HepG2 (cell line): ENCODE measurements at regions not wholly inside any gene's neighbourhood (a gene's known extent, or its start where the extent isn't known, plus 50 kb on each side); places are given as distances from the start of the nearest gene placed in this dataset.

Experiments used
- ATAC-seq: fragments of 200-7000 bp; cut with Tn5 transposase; 3 replicates; pipeline ENCODE4 v1.9.1; 2020; ENCODE audit warnings: mild to moderate bottlenecking, moderate library complexity
- BruUV-seq: library from RNA; stranded (reverse); fragments of 400-500 nt; replicated peaks from 2 replicates; lab custom pipeline; 2021; lab: Mats Ljungman, UMichigan
- CTCF ChIA-PET: fragments of 300-600 bp; formaldehyde crosslinking; extraction: SDS; loops from one replicate; lab custom pipeline; 2021; ENCODE audit warnings: low total read pairs, inconsistent platforms, low intra/inter-chr PET ratio; lab: Yijun Ruan, JAX
- POLR2A ChIA-PET: fragments of 350-600 bp; sonication (Branson Sonifier 250); formaldehyde crosslinking; loops from one replicate; lab custom pipeline; 2020; ENCODE audit warnings: antibody characterized with exemption, inconsistent platforms; lab: Yijun Ruan, JAX
- DNase-seq: peaks from one replicate; pipeline ENCODE4 v3.0.0-alpha.2; 2015; ENCODE audit warnings: low spot score
- FAIRE-seq: peaks from 3 replicates; lab custom pipeline; 2011; peaks lifted over from hg19 to GRCh38; lab: Jason Lieb, UNC
- H2AFZ ChIP-seq: one replicate; pipeline ENCODE4 v1.6.1; 2011; ENCODE audit warnings: low read length, inconsistent platforms
- H3K27ac ChIP-seq: fragments of 300-600 bp; 3 replicates; pipeline ENCODE4 v1.8.0; 2011; ENCODE audit warnings: mixed run types, mild to moderate bottlenecking, mixed read lengths, low read length, inconsistent platforms; ENCODE audit not compliant: insufficient read depth; ENCODE audit errors: extremely low read length
- H3K27me3 ChIP-seq, 2 experiments: fragments of 200-600 bp in 1 of 2; 2 replicates in 1 of 2; 3 replicates in 1 of 2; pipeline versions ENCODE4 v1.6.0 to v1.8.0; 2011; ENCODE audit warnings: low read length in 2 of 2, mild to moderate bottlenecking in 2 of 2, moderate library complexity in 2 of 2, inconsistent platforms in 1 of 2; ENCODE audit not compliant: insufficient read depth in 2 of 2, control insufficient read depth in 1 of 2
- H3K36me3 ChIP-seq, 2 experiments: fragments of 200-600 bp in 1 of 2; replicated peaks in 1 of 2; 2 replicates in 1 of 2; 3 replicates in 1 of 2; pipeline versions ENCODE4 v1.5.1 to v1.8.0; 2011; ENCODE audit warnings: low read length in 2 of 2, inconsistent platforms in 1 of 2; ENCODE audit not compliant: insufficient read depth in 2 of 2, control insufficient read depth in 1 of 2
- H3K4me1 ChIP-seq: 2 replicates; pipeline ENCODE4 v1.5.1; 2012; ENCODE audit warnings: low read length, inconsistent platforms; ENCODE audit not compliant: insufficient read depth
- H3K4me2 ChIP-seq: 2 replicates; pipeline ENCODE4 v1.6.0; 2011; ENCODE audit warnings: low read depth, low read length, inconsistent platforms
- H3K4me3 ChIP-seq, 3 experiments: fragments of 200-600 bp in 1 of 3; sonication (generic), shearing (Covaris generic) in 1 of 3; replicated peaks in 1 of 3; 2 replicates each; pipeline ENCODE4 v1.5.1; 2011 to 2016; ENCODE audit warnings: low read length in 3 of 3, inconsistent platforms in 2 of 3, low read depth in 2 of 3, mild to moderate bottlenecking in 2 of 3, control low read depth in 1 of 3, mixed read lengths in 1 of 3; ENCODE audit not compliant: insufficient read depth in 1 of 3
- H3K79me2 ChIP-seq: one replicate; pipeline ENCODE4 v1.6.1; 2011; ENCODE audit warnings: low read length, inconsistent platforms; ENCODE audit not compliant: insufficient read depth
- H3K9ac ChIP-seq: 2 replicates; pipeline ENCODE4 v1.6.0; 2011; ENCODE audit warnings: mild to moderate bottlenecking, low read depth, low read length, inconsistent platforms; ENCODE audit not compliant: insufficient read depth
- H3K9me3 ChIP-seq: 2 replicates; pipeline ENCODE4 v1.5.1; 2012; ENCODE audit warnings: mild to moderate bottlenecking, low read length
- H4K20me1 ChIP-seq: 2 replicates; pipeline ENCODE4 v1.6.0; 2011; ENCODE audit warnings: inconsistent platforms, mild to moderate bottlenecking, low read length, moderate library complexity; ENCODE audit not compliant: insufficient read depth
- BRD4 ChIP-seq: sonication (generic); formaldehyde crosslinking; IDR thresholded peaks from 2 replicates; pipeline ENCODE4 v1.4.0; 2020; ENCODE audit warnings: missing genetic modification reagents
- CEBPG ChIP-seq: IDR thresholded peaks from 2 replicates; pipeline ENCODE4 v1.6.1; 2016
- GPN1 ChIP-seq: sonication (generic); formaldehyde crosslinking; IDR thresholded peaks from 2 replicates; pipeline ENCODE4 v1.5.1; 2020; ENCODE audit warnings: missing genetic modification reagents, borderline replicate concordance
- HOXA9 ChIP-seq: sonication (generic); formaldehyde crosslinking; IDR thresholded peaks from 2 replicates; pipeline ENCODE4 v1.8.1; 2022; ENCODE audit warnings: missing genetic modification reagents, mild to moderate bottlenecking, moderate library complexity, borderline replicate concordance
- JARID2 ChIP-seq: sonication (generic); formaldehyde crosslinking; IDR thresholded peaks from 2 replicates; pipeline ENCODE4 v1.8.1; 2023; ENCODE audit warnings: missing genetic modification reagents, inconsistent platforms; ENCODE audit not compliant: insufficient replicate concordance
- MED1 ChIP-seq: sonication (generic); formaldehyde crosslinking; IDR thresholded peaks from 2 replicates; pipeline ENCODE4 v1.4.0; 2020; ENCODE audit warnings: missing genetic modification reagents
- NKX3-1 ChIP-seq: sonication (generic); formaldehyde crosslinking; IDR thresholded peaks from 2 replicates; pipeline ENCODE4 v1.5.0; 2020; ENCODE audit warnings: missing genetic modification reagents
- NR2F1 ChIP-seq, 2 experiments: fragments of 450-650 bp in 1 of 2; formaldehyde crosslinking in 1 of 2; IDR thresholded peaks; 2 replicates each; pipeline versions ENCODE4 v1.5.0 to v1.6.1; 2016 to 2020; ENCODE audit warnings: mild to moderate bottlenecking in 1 of 2, missing compliant biosample characterization in 1 of 2, missing genetic modification reagents in 1 of 2, moderate library complexity in 1 of 2
- PHF21A ChIP-seq: sonication (generic); formaldehyde crosslinking; IDR thresholded peaks from 2 replicates; pipeline ENCODE4 v1.5.0; 2020; ENCODE audit warnings: mild to moderate bottlenecking, missing genetic modification reagents
- RFXAP ChIP-seq: sonication (generic); formaldehyde crosslinking; IDR thresholded peaks from 2 replicates; pipeline ENCODE4 v1.4.0; 2020; ENCODE audit warnings: missing genetic modification reagents, borderline replicate concordance
- RXRA ChIP-seq: sonication (generic); formaldehyde crosslinking; IDR thresholded peaks from 2 replicates; pipeline ENCODE4 v1.5.1; 2020; ENCODE audit warnings: missing genetic modification reagents
- SSRP1 ChIP-seq: IDR thresholded peaks from 2 replicates; pipeline ENCODE4 v1.6.1; 2016; ENCODE audit warnings: control low read depth
- TOE1 ChIP-seq: sonication (generic); formaldehyde crosslinking; IDR thresholded peaks from 2 replicates; pipeline ENCODE4 v1.4.0; 2020; ENCODE audit warnings: mild to moderate bottlenecking, missing genetic modification reagents
- ZNF230 ChIP-seq: sonication (generic); formaldehyde crosslinking; IDR thresholded peaks from 2 replicates; pipeline ENCODE4 v1.4.0; 2020; ENCODE audit warnings: mild to moderate bottlenecking, missing genetic modification reagents
- ZNF30 ChIP-seq: sonication (generic); formaldehyde crosslinking; IDR thresholded peaks from 2 replicates; pipeline ENCODE4 v1.5.0; 2020; ENCODE audit warnings: mild to moderate bottlenecking, missing genetic modification reagents
- ZNF468 ChIP-seq: sonication (generic); formaldehyde crosslinking; IDR thresholded peaks from 2 replicates; pipeline ENCODE4 v1.8.0; 2022; ENCODE audit warnings: mild to moderate bottlenecking, moderate library complexity, missing genetic modification reagents
- WGBS: methylation state at CpG from one replicate; pipeline ENCODE4 v1.1.6; 2017; ENCODE audit warnings: low lambda C conversion rate; 5-methylcytosine and 5-hydroxymethylcytosine counted together
- in situ Hi-C: cut with HindIII; loops from 2 replicates; pipeline ENCODE4 v1.10.0; 2017; ENCODE audit warnings: low pct_unique_long_range_greater_than_20kb; ENCODE audit not compliant: extremely low pct_ligation_motif_present
- intact Hi-C: fragments of 100-400 bp; cut with micrococcal nuclease; formaldehyde crosslinking; loops from one replicate; pipeline ENCODE4 v1.10.0; 2022; ENCODE audit not compliant: unreplicated experiment
- TF ChIP-seq, protein P1 (sequence below): sonication (generic); formaldehyde crosslinking; IDR thresholded peaks from 2 replicates; pipeline ENCODE4 v1.9.0; 2021; ENCODE audit warnings: missing genetic modification reagents, mild to moderate bottlenecking, borderline replicate concordance
- TF ChIP-seq, protein P2 (sequence below): IDR thresholded peaks from 2 replicates; pipeline ENCODE4 v1.6.1; 2016; ENCODE audit warnings: missing compliant biosample characterization, missing genetic modification reagents, borderline replicate concordance
- TF ChIP-seq, protein P3 (sequence below): sonication (generic); formaldehyde crosslinking; IDR thresholded peaks from 2 replicates; pipeline ENCODE4 v1.4.0; 2020; ENCODE audit warnings: mild to moderate bottlenecking, missing genetic modification reagents
- TF ChIP-seq, protein P4 (sequence below): sonication (generic); formaldehyde crosslinking; conservative IDR thresholded peaks from 2 replicates; pipeline ENCODE4 v1.5.0; 2020; ENCODE audit warnings: missing genetic modification reagents

DNA sequence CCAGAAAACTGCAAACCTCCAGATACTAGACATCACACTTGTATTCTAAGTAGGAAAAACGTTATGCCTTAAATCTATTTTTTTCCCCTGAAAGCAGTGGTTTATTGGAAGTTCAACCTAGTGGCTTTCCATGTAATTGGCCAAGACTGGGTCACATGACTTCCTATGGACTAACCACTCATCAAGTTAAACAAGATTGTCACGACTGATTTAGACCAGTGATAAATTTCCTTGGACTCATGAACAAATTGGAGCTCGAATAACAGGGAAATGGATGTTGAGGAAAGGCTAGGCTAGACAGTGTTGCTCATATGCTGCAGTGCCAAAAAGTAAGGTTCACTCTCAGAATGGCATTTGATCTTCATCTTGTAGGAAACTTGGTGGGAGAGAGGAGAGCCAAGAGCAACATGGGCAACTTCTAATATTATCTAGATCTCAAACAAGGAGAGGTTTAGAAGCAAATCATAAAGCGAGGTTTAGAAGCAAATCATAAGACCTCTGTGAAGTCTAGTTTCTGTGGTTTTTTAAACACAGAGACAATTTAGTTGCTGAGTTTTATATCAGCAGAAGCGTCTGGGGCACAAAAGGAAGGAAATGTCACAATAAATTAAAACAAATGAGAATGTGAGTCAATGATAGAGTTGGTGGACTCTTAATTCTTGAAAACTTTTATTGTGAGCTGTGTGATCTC, 165.6 kb upstream of the BOD1L1 start (continued):
- TF ChIP-seq, protein P1, sequence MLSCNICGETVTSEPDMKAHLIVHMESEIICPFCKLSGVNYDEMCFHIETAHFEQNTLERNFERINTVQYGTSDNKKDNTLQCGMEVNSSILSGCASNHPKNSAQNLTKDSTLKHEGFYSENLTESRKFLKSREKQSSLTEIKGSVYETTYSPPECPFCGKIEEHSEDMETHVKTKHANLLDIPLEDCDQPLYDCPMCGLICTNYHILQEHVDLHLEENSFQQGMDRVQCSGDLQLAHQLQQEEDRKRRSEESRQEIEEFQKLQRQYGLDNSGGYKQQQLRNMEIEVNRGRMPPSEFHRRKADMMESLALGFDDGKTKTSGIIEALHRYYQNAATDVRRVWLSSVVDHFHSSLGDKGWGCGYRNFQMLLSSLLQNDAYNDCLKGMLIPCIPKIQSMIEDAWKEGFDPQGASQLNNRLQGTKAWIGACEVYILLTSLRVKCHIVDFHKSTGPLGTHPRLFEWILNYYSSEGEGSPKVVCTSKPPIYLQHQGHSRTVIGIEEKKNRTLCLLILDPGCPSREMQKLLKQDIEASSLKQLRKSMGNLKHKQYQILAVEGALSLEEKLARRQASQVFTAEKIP = no peak
- TF ChIP-seq ZNF30 = no peak
- TF ChIP-seq RFXAP (CRISPR knock-in tag) = no peak
- TF ChIP-seq GPN1 (CRISPR knock-in tag) = no peak
- TF ChIP-seq BRD4 (CRISPR knock-in tag) = no peak
- no peak for TF ChIP-seq SSRP1 (CRISPR knock-in tag)
- no peak for TF ChIP-seq TOE1 (CRISPR knock-in tag)

DNA sequence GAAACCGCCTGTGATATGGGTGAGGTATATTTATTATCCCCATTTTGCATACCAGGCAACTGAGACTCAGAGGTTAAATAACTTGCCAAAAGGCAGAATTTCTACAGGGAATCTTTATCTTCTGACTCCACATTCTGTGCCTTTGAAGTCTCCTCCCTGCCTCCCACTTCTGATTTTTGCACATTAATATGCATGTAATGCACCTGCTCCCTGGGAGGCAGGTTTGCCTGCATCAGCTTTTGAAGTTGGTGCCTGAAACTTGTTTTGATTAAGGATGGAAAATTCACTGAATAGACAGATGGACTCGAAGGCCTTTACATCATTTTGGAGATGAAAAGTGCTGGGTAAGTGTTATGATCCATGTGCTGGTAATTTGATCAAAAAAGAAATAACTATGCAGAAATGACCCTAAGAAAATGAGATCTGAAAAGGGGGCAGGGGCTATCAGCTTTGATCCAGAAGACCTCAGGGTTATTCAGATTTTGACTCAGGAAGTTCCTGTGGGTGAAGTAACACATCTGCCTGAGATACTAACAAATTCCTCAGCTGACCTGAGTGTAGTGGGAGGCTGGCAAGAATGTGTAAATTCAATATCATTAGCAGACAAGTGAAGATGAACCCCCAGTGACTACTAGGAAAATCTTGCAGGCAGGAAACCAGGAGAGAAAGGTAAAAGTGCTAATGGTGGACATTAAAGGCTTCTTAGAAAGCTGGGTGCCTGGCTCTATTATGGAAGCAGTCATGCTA, 167.5 kb upstream of the BOD1L1 start:
- in situ Hi-C loops (no loop called here), intact Hi-C loops (no loop called here)
- no peaks in the 10 kb centered on the region for H3K27me3 ChIP-seq
- BruUV-seq = no TSS peak
- DNase-seq (no peak), ATAC-seq (no peak), FAIRE-seq (no peak)
- H3K27ac ChIP-seq = no peak overlapping the region
- no peaks in the 10 kb centered on the region for H4K20me1 ChIP-seq
- no peaks in the 10 kb centered on the region for H3K4me1 ChIP-seq
- no peak overlapping the region for H3K4me2 ChIP-seq
- no peaks in the 10 kb centered on the region for H3K79me2 ChIP-seq
- WGBS = 22% methylated on average over 2 of the region's 2 CpGs
- H3K4me3 ChIP-seq = no peak overlapping the region
- ChIA-PET POLR2A (no interaction called here), CTCF (no interaction called here)
- H3K9me3 ChIP-seq = peaks cover 38% of the 10 kb centered on the region
- no peak overlapping the region for H3K9ac ChIP-seq
- no peak overlapping the region for H2AFZ ChIP-seq
- no peaks in the 10 kb centered on the region for H3K36me3 ChIP-seq
- TF ChIP-seq HOXA9 (CRISPR knock-in tag) = no peak
- TF ChIP-seq, protein P2, sequence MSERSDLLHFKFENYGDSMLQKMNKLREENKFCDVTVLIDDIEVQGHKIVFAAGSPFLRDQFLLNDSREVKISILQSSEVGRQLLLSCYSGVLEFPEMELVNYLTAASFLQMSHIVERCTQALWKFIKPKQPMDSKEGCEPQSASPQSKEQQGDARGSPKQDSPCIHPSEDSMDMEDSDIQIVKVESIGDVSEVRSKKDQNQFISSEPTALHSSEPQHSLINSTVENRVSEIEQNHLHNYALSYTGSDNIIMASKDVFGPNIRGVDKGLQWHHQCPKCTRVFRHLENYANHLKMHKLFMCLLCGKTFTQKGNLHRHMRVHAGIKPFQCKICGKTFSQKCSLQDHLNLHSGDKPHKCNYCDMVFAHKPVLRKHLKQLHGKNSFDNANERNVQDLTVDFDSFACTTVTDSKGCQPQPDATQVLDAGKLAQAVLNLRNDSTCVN (CRISPR knock-in tag) = no peak
- TF ChIP-seq RXRA (CRISPR knock-in tag) = no peak
- TF ChIP-seq, protein P3, sequence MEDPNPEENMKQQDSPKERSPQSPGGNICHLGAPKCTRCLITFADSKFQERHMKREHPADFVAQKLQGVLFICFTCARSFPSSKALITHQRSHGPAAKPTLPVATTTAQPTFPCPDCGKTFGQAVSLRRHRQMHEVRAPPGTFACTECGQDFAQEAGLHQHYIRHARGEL (CRISPR knock-in tag) = no peak
- TF ChIP-seq CEBPG (CRISPR knock-in tag) = no peak
- TF ChIP-seq, protein P4, sequence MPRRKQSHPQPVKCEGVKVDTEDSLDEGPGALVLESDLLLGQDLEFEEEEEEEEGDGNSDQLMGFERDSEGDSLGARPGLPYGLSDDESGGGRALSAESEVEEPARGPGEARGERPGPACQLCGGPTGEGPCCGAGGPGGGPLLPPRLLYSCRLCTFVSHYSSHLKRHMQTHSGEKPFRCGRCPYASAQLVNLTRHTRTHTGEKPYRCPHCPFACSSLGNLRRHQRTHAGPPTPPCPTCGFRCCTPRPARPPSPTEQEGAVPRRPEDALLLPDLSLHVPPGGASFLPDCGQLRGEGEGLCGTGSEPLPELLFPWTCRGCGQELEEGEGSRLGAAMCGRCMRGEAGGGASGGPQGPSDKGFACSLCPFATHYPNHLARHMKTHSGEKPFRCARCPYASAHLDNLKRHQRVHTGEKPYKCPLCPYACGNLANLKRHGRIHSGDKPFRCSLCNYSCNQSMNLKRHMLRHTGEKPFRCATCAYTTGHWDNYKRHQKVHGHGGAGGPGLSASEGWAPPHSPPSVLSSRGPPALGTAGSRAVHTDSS (CRISPR knock-in tag) = no peak
- TF ChIP-seq JARID2 = no peak
- TF ChIP-seq ZNF468 (CRISPR knock-in tag) = no peak
- TF ChIP-seq PHF21A (CRISPR knock-in tag) = no peak
- TF ChIP-seq MED1 (CRISPR knock-in tag) = no peak
- TF ChIP-seq NR2F1 (CRISPR knock-in tag; IDR thresholded peaks at IDR 0.05) = no peak
- no peak for TF ChIP-seq NKX3-1 (CRISPR knock-in tag)
- TF ChIP-seq ZNF230 (CRISPR knock-in tag) = no peak
